ENCODE measurements at regions not wholly inside any gene's neighbourhood (a gene's known extent, or its start where the extent isn't known, plus 50 kb on each side); places are given as distances from the start of the nearest gene placed in this dataset.
A peak's percentile ranks its signal among the peaks of the same experiment; 100 is the strongest.
"Not testable (repeated sequence)": the region's sequence is repeated elsewhere in the genome, so short reads cannot be mapped to it uniquely, and the experiment has no call there.

GRCh38 chr10:129056734-129057689 is 410.0 kb upstream of the MGMT start:
- Histone ChIP-seq H3K4me3 (ENCODE audit: insufficient read depth, low read depth, low read length, poor library complexity, severe bottlenecking) (no peak overlapping the region), H3K27me3 (replicated peaks; ENCODE audit: control insufficient read depth, insufficient read depth, low read length, poor library complexity, severe bottlenecking) (no peaks in the 10 kb centered on the region), H3K9me3 (ENCODE audit: control insufficient read depth, low read length) (no peaks in the 10 kb centered on the region), H3K27ac (ENCODE audit: insufficient read depth, low read length, poor library complexity, severe bottlenecking) (no peak overlapping the region), H3K36me3 (ENCODE audit: control insufficient read depth, insufficient read depth, low read length) (no peaks in the 10 kb centered on the region), H3K4me1 (ENCODE audit: control insufficient read depth, insufficient read depth, low read length, poor library complexity, severe bottlenecking) (peaks cover 13% of the 10 kb centered on the region)
- no peak for DNase-seq

- DNase-seq: peak in 2 of 3 donors; percentile 6 to 10
- Histone ChIP-seq H3K4me1 (ENCODE audit: control insufficient read depth, insufficient read depth, low read length, poor library complexity, severe bottlenecking) (peaks cover 13% of the 10 kb centered on the region), H3K27ac (ENCODE audit: insufficient read depth, low read length, poor library complexity, severe bottlenecking) (no peak overlapping the region), H3K27me3 (replicated peaks; ENCODE audit: control insufficient read depth, insufficient read depth, low read length, poor library complexity, severe bottlenecking) (no peaks in the 10 kb centered on the region), H3K4me3 (ENCODE audit: insufficient read depth, low read depth, low read length, poor library complexity, severe bottlenecking) (no peak overlapping the region), H3K36me3 (ENCODE audit: control insufficient read depth, insufficient read depth, low read length) (no peaks in the 10 kb centered on the region), H3K9me3 (ENCODE audit: control insufficient read depth, low read length) (no peaks in the 10 kb centered on the region)
Observed at GRCh38 chr10:129057856-129058663, 409.0 kb upstream of the MGMT start.

GRCh38 chr10:129058664-129059155 is 408.3 kb upstream of the MGMT start:
- H3K27ac ChIP-seq (ENCODE audit: insufficient read depth, low read length, poor library complexity, severe bottlenecking): no peak overlapping the region
- no peak for DNase-seq
- H3K4me1 ChIP-seq (ENCODE audit: control insufficient read depth, insufficient read depth, low read length, poor library complexity, severe bottlenecking): peaks cover 13% of the 10 kb centered on the region
- H3K9me3 ChIP-seq (ENCODE audit: control insufficient read depth, low read length): no peaks in the 10 kb centered on the region
- no peak overlapping the region for H3K4me3 ChIP-seq (ENCODE audit: insufficient read depth, low read depth, low read length, poor library complexity, severe bottlenecking)
- H3K36me3 ChIP-seq (ENCODE audit: control insufficient read depth, insufficient read depth, low read length): no peaks in the 10 kb centered on the region
- no peaks in the 10 kb centered on the region for H3K27me3 ChIP-seq (replicated peaks; ENCODE audit: control insufficient read depth, insufficient read depth, low read length, poor library complexity, severe bottlenecking)

GRCh38 chr10:129059977-129060376 is 407.1 kb upstream of the MGMT start:
- peaks cover 13% of the 10 kb centered on the region for H3K4me1 ChIP-seq (ENCODE audit: control insufficient read depth, insufficient read depth, low read length, poor library complexity, severe bottlenecking)
- H3K36me3 ChIP-seq (ENCODE audit: control insufficient read depth, insufficient read depth, low read length): no peaks in the 10 kb centered on the region
- no peak for DNase-seq
- no peaks in the 10 kb centered on the region for H3K27me3 ChIP-seq (replicated peaks; ENCODE audit: control insufficient read depth, insufficient read depth, low read length, poor library complexity, severe bottlenecking)
- H3K4me3 ChIP-seq (ENCODE audit: insufficient read depth, low read depth, low read length, poor library complexity, severe bottlenecking): no peak overlapping the region
- H3K27ac ChIP-seq (ENCODE audit: insufficient read depth, low read length, poor library complexity, severe bottlenecking): no peak overlapping the region
- no peaks in the 10 kb centered on the region for H3K9me3 ChIP-seq (ENCODE audit: control insufficient read depth, low read length)

GRCh38 chr10:129063212-129063611 is 403.8 kb upstream of the MGMT start:
- Histone ChIP-seq H3K27me3 (replicated peaks; ENCODE audit: control insufficient read depth, insufficient read depth, low read length, poor library complexity, severe bottlenecking) (no peaks in the 10 kb centered on the region), H3K27ac (ENCODE audit: insufficient read depth, low read length, poor library complexity, severe bottlenecking) (no peak overlapping the region), H3K4me3 (ENCODE audit: insufficient read depth, low read depth, low read length, poor library complexity, severe bottlenecking) (no peak overlapping the region), H3K4me1 (ENCODE audit: control insufficient read depth, insufficient read depth, low read length, poor library complexity, severe bottlenecking) (peaks cover 9% of the 10 kb centered on the region), H3K9me3 (ENCODE audit: control insufficient read depth, low read length) (no peaks in the 10 kb centered on the region), H3K36me3 (ENCODE audit: control insufficient read depth, insufficient read depth, low read length) (no peaks in the 10 kb centered on the region)
- DNase-seq: no peak

GRCh38 chr10:129063877-129064276 is 403.2 kb upstream of the MGMT start:
- Histone ChIP-seq H3K27ac (ENCODE audit: insufficient read depth, low read length, poor library complexity, severe bottlenecking) (no peak overlapping the region), H3K36me3 (ENCODE audit: control insufficient read depth, insufficient read depth, low read length) (no peaks in the 10 kb centered on the region), H3K4me1 (ENCODE audit: control insufficient read depth, insufficient read depth, low read length, poor library complexity, severe bottlenecking) (peaks cover 2% of the 10 kb centered on the region), H3K9me3 (ENCODE audit: control insufficient read depth, low read length) (no peaks in the 10 kb centered on the region), H3K27me3 (replicated peaks; ENCODE audit: control insufficient read depth, insufficient read depth, low read length, poor library complexity, severe bottlenecking) (no peaks in the 10 kb centered on the region), H3K4me3 (ENCODE audit: insufficient read depth, low read depth, low read length, poor library complexity, severe bottlenecking) (no peak overlapping the region)
- no peak for DNase-seq

- H3K27ac ChIP-seq (ENCODE audit: insufficient read depth, low read length, poor library complexity, severe bottlenecking); DNase-seq; H3K9me3 ChIP-seq (ENCODE audit: control insufficient read depth, low read length); H3K36me3 ChIP-seq (ENCODE audit: control insufficient read depth, insufficient read depth, low read length); H3K4me3 ChIP-seq (ENCODE audit: insufficient read depth, low read depth, low read length, poor library complexity, severe bottlenecking); H3K27me3 ChIP-seq (replicated peaks; ENCODE audit: control insufficient read depth, insufficient read depth, low read length, poor library complexity, severe bottlenecking); H3K4me1 ChIP-seq (ENCODE audit: control insufficient read depth, insufficient read depth, low read length, poor library complexity, severe bottlenecking): not testable (repeated sequence)
Observed at GRCh38 chr10:129066529-129066928, 400.5 kb upstream of the MGMT start.

- not testable (repeated sequence) for H3K4me3 ChIP-seq (ENCODE audit: insufficient read depth, low read depth, low read length, poor library complexity, severe bottlenecking); H3K36me3 ChIP-seq (ENCODE audit: control insufficient read depth, insufficient read depth, low read length); DNase-seq
Observed at GRCh38 chr10:129071411-129071810, 395.6 kb upstream of the MGMT start.

GRCh38 chr10:129074939-129075338 is 392.1 kb upstream of the MGMT start:
- Histone ChIP-seq H3K36me3 (ENCODE audit: control insufficient read depth, insufficient read depth, low read length) (no peaks in the 10 kb centered on the region), H3K4me3 (ENCODE audit: insufficient read depth, low read depth, low read length, poor library complexity, severe bottlenecking) (no peak overlapping the region), H3K27me3 (replicated peaks; ENCODE audit: control insufficient read depth, insufficient read depth, low read length, poor library complexity, severe bottlenecking) (no peaks in the 10 kb centered on the region), H3K9me3 (ENCODE audit: control insufficient read depth, low read length) (no peaks in the 10 kb centered on the region), H3K4me1 (ENCODE audit: control insufficient read depth, insufficient read depth, low read length, poor library complexity, severe bottlenecking) (no peaks in the 10 kb centered on the region), H3K27ac (ENCODE audit: insufficient read depth, low read length, poor library complexity, severe bottlenecking) (no peak overlapping the region)
- DNase-seq: no peak

More at GRCh38 chr10:129071411-129071810, 395.6 kb upstream of the MGMT start:
- not testable (repeated sequence) for H3K27me3 ChIP-seq (replicated peaks; ENCODE audit: control insufficient read depth, insufficient read depth, low read length, poor library complexity, severe bottlenecking); H3K4me1 ChIP-seq (ENCODE audit: control insufficient read depth, insufficient read depth, low read length, poor library complexity, severe bottlenecking); H3K9me3 ChIP-seq (ENCODE audit: control insufficient read depth, low read length); H3K27ac ChIP-seq (ENCODE audit: insufficient read depth, low read length, poor library complexity, severe bottlenecking)

- H3K27ac ChIP-seq (ENCODE audit: insufficient read depth, low read length, poor library complexity, severe bottlenecking): no peak overlapping the region
- H3K36me3 ChIP-seq (ENCODE audit: control insufficient read depth, insufficient read depth, low read length): no peaks in the 10 kb centered on the region
- no peak overlapping the region for H3K4me3 ChIP-seq (ENCODE audit: insufficient read depth, low read depth, low read length, poor library complexity, severe bottlenecking)
- H3K9me3 ChIP-seq (ENCODE audit: control insufficient read depth, low read length): no peaks in the 10 kb centered on the region
- no peaks in the 10 kb centered on the region for H3K4me1 ChIP-seq (ENCODE audit: control insufficient read depth, insufficient read depth, low read length, poor library complexity, severe bottlenecking)
- DNase-seq: no peak
- H3K27me3 ChIP-seq (replicated peaks; ENCODE audit: control insufficient read depth, insufficient read depth, low read length, poor library complexity, severe bottlenecking): no peaks in the 10 kb centered on the region
Observed at GRCh38 chr10:129075508-129075907, 391.5 kb upstream of the MGMT start.
